ENCODE measurements at regions not wholly inside any gene's neighbourhood (a gene's known extent, or its start where the extent isn't known, plus 50 kb on each side); places are given as distances from the start of the nearest gene placed in this dataset.

DNA sequence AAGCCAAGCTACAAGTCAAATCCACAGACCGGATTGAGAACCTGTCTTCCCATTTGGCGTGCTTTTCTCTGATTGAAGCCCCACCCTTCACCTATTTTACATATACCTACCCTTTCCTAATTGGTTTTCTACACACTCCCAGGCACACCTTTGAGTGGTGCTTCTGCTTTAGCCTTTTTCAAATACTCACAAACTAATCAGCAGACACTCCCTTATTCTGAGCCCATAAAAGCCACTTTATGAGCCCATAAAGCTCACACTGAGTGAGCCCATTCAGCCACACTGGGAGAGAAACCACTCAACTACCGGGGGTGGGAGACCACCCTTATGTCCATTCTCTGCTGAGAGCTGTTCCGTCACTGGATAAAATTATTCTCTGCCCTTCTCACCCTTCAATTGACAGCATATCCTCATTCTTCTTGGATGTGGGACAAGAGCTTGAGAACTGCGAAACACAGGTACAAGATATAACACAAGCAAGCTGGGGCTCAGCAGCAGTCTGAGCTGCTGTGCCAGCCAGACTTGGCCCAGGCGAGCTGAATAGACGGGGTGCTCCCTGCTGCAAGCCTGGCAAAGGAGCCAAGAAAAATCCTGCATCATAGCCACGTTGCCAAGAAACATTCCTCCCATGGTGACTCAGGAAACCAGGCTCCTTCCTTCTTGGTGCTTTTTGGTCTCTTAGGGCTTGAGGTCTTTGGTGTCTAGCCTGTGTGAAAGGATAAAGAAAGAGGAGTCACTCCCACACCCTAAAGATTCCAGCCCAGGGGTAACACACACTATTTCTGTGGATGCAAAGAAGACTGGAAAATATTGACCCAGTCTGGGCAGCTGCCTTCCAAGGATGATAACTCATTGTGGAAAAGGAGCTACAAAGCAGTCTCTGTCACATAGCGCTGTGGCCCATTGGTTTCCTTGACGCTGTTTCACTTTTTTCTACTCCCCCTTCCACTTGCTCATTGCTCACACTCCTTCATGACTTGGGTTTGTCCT, 609.7 kb downstream of the MCTP2 start:
- TF ChIP-seq CTCF (IDR thresholded peaks at IDR 0.05; ENCODE audit: low read length): no peak
- no peak for TF ChIP-seq EZH2 (optimal IDR thresholded peaks at IDR 0.05; ENCODE audit: low read depth, low read length)

All from MM.1S (cell line).